CD4-positive, alpha-beta T cell treated with Interleukin-15 for 1 hour (primary cell): ENCODE measurements at regions not wholly inside any gene's neighbourhood (a gene's known extent, or its start where the extent isn't known, plus 50 kb on each side); places are given as distances from the start of the nearest gene placed in this dataset.
"Not testable (repeated sequence)": the region's sequence is repeated elsewhere in the genome, so short reads cannot be mapped to it uniquely, and the experiment has no call there.

Experiments used
- DNase-seq: peaks from one replicate; pipeline ENCODE4 v3.0.0-alpha.2; 2020

GRCh38 chr2:168300460-168300859 lies 53.1 kb upstream of the STK39 start:
- no peak for DNase-seq

DNA sequence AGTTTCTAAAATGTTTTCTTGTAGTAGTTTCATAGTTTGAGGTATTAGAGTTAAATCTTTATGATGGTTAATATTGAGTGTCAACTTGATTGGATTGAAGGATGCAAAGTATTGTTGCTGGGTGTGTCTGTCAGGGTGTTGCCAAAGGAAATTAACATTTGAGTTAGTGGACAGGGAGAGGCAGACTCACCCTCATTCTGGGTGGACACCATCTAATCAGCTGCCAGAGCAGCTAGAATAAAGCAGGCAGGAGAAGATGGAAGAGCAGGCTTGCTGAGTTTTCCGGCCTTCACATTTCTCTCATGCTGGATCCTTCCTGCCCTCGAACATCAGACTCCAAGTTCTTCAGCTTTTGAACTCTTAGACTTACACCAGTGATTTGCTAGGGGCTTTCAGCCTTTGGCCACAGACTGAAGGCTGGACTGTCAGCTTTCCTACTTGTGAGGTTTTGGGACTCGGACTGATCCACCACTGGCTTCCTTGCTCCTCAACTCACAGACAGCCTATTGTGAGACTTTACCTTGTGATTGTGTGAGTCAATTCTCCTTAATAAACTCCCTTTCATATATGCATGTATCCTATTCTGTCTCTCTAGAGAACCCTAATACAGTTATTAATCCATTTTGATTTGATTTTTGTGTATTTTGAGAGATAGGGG lies 56.8 kb upstream of the STK39 start:
- DNase-seq = no peak

DNA sequence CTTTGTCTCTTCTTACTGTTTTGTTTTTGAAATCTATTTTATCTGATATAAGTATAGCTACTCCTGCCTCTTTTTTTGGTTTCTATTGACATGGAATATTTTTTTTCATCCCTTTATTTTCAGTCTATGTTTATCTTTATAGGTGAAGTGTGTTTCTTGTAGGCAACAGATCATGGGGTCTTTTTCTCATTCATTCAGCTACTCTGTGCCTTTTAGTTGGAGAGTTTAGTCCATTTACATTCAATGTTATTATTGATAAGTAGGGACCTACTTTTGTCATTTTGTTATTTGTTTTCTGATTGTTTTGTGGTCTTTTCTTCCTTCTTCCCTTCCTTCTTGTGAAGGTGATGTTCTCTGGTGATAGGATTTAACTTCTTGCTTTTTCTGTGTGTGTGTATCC lies 60.0 kb upstream of the STK39 start:
- DNase-seq = no peak

- DNase-seq = no peak
These were observed 63.2 kb upstream of the STK39 start for GRCh38 chr2:168310580-168310979.

- no peak for DNase-seq
These were observed 64.0 kb upstream of the STK39 start for GRCh38 chr2:168311261-168311910.

- no peak for DNase-seq
These were observed 64.8 kb upstream of the STK39 start for GRCh38 chr2:168312036-168312822.

DNA sequence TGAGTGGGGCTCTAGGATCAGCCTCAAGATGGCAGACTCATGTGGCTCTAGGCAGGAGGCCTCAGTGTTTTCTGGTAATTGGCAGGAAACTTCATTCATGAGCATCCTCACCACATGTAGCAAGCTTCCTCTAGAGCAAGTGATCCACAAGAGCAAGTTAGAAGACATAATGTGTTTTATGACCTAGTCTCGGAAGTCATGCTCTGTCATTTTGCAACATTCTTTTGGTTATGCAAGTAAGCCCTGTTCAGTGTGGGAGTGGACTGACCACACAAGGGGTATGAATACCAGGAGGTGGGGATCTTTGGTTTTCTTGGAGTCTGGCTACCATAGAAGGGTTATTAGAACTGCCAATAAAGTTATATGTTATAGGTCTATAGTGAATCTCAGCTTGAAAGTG lies 66.8 kb upstream of the STK39 start:
- no peak for DNase-seq

DNA sequence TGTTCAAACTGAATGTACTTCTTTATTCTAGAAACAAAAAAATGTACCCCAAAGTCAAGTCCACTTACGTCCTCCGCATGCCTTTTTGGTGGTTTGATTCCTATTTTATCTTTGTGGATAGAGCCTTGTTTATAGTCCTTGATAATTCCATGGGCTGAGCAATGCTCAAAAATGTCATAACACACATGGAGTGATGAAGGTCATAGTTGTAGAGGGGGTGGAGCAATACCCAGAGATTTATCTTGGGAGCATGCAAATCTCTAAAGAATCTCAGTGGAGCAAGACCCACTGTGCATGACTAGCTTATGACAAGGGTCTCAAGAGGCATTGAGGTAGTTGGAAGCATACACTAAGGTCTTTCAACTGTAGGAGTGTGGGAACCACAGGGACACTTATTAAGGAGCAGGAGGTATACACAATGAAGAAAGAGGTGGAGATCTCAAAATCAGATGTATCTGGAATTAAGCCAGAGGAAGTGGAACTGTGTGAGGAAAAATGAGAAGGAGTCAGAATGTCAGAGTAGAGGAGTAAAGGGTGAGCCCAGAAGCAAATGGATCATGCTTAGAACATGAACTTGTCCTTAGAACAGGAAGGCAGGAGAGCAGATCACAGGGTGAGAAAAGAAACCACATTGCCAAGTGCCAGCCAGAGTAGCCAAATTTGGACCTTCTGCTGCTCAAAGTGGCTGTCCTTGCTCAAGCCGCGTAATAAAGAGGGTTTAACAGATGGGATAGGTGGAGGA lies 68.1 kb upstream of the STK39 start:
- no peak for DNase-seq

DNA sequence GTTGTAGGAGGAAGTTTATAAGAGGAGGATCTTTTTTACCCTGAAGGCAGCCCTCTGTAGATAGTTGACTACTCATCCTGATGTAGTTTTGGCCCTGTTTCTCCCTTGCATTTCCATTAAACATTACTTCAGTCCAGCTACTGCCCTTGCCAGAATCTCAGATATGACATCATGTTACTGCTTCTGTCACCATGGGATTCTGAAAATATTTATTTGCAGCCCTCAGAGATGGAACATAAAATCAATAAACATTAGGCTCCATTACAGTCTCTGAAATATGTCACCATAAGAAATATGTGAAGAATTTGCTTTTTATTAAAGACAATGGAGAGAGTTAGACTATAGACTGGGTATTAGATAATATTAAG lies 68.7 kb upstream of the STK39 start:
- no peak for DNase-seq

DNA sequence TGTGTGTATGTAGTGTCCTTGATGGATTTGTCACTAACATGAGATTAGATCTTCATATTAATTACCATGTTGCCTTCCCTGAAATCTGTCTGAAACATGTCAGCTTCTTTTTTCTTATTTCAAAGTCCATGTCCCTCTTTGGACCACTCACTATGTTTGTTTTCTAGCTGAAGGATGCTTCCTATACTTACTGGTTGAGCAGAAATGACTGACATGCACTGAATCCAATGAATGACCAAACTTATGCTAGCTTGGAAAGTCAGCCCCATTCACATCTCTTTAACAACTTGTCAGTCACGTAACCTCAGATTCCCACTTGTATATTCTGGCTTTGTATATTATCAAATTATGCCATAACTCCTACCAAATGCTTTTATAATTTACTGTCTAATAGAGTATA lies 69.9 kb upstream of the STK39 start:
- no peak for DNase-seq

- DNase-seq = no peak
These were observed 72.9 kb upstream of the STK39 start for GRCh38 chr2:168320267-168320666.

DNA sequence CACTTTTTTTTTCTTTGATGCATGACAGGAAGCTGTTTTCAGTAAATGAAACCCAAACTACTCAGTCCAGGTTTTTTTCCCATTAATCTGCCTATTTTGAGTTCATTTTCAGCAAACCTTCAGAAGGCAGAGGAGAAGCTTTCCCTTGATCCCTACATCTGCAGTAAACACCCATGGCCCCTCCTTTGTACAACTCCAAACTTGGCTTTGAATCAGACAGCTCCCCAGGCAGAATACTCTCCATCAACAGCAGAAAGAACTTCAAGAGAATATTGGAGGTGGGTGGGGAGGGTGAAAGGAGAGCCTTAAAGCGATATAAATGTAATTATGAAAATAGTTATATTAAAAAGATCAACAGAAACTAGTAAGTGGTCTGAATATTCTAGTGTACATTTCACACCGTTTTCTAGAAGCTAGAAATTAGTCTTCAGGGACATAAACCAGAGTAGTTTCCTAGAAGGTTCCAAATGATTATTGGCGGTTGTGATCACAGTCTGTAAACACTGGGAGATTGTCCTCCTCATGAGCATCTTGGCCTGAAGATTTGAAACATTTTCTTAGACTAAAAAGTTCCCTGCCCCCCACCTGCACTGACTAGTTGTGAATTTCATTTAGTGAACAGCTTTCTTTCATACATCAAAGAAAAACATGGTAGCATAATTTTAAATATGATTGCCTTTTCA lies 75.1 kb upstream of the STK39 start:
- DNase-seq = no peak

- no peak for DNase-seq
These were observed 76.2 kb upstream of the STK39 start for GRCh38 chr2:168323529-168324021.

- DNase-seq = no peak
These were observed 79.2 kb upstream of the STK39 start for GRCh38 chr2:168326572-168326971.

- no peak for DNase-seq
These were observed 79.9 kb upstream of the STK39 start for GRCh38 chr2:168327328-168327727.

- no peak for DNase-seq
These were observed 81.0 kb upstream of the STK39 start for GRCh38 chr2:168328421-168328820.

GRCh38 chr2:168330624-168331423 lies 83.4 kb upstream of the STK39 start:
- no peak for DNase-seq

DNA sequence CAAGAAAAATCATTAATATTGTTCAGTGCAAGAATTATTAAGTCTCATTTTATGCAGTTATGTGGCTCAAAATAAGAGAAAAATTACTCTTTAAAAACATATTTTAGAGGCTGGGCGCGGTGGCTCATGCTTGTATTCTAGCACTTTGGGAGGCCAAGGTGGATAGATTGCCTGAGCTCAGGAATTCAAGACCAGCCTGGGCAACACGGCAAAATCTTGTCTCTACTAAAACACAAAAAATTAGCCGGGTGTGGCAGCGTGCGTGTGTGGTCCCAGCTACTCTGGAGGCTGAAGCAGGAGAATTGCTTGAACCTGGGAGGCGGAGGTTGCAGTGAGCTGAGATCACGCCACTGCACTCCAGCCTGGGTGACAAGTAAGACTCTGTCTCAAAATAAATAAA lies 87.9 kb upstream of the STK39 start:
- not testable (repeated sequence) for DNase-seq

DNA sequence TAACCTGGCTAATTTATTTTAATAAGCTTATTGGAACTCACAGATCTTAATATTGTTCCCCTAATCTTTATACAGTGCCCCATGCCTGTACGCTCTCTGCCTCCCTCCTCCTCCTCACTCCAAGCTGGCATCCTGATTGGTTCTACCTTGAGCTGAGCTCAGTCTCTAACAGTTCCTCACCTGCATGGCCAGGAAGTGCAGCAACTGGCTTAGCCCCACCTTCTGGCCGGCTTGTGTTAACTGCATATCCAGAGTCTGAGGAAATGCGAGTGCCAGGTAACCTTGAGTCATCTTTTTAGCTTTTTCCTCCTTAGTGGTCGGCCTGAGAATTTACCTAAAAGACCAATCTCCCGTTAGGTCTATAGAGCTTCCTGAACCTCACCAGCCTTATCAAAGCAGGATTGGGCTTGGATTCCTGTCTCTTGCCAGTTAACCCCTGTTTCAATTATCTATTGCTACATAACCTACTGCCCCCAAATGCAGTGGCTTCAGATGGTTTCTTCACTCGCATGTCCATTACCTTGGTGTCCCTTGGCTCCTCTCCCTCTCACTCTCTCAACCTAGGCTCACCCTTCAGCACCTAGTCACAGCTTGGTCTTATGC lies 89.5 kb upstream of the STK39 start:
- DNase-seq = peak; percentile 56

DNA sequence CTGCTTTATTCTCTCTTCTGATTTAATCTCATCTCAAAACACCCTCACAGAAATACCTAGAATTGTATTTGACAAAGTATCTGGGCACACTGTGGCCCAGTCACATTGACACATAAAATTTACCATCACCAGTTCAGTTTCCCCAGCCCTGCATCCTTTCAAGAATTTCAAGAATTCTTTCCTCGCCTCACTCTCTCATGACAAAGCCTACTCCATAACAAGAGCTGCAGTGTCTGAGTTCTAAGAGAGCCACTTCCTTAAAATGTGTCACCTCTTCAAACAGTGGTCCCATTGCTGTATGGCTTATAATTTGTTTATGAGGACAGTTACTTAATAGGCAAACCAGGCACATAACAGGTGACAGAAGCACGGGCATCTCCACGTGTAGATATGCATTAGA lies 90.9 kb upstream of the STK39 start:
- DNase-seq = no peak

DNA sequence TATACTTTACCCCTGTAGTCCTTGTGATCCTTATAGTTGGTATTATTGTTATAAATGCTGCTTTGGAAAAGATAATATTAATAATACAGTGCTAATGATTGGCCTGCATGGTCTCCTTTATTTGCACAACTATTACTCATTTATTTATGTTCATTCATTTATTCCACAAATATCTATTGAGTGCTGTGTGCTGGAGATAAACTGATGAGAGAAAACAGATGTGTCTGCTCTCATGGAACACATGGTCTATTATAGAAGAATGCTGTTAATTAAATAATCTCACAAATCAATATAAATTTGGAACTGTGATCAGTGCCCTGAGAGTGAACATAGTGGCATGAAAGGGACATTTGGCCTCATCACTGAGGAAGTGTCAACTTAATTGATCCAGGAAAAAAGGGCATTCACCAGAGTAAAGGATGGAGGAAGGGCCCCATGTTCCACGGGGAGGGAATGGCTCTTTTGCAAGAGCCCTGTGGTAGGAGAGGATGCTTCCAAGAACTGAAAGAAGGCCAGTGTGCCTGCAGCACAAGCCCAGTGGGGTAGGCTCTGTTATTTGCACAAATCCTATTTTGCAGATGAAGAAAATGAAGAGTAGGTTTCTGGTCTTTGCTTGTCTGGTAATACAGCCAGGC lies 91.5 kb upstream of the STK39 start:
- DNase-seq = no peak
